NCI-H2107 treated with DMSO at 0.1 percent for 48 hours (cell line): ENCODE measurements at regions not wholly inside any gene's neighbourhood (a gene's known extent, or its start where the extent isn't known, plus 50 kb on each side); places are given as distances from the start of the nearest gene placed in this dataset.
"Not testable (repeated sequence)": the region's sequence is repeated elsewhere in the genome, so short reads cannot be mapped to it uniquely, and the experiment has no call there.

Source experiments
- DNase-seq: peaks from one replicate; lab custom pipeline; 2025; ENCODE audit not compliant: unreplicated experiment; lab: John Stamatoyannopoulos, UW

DNA sequence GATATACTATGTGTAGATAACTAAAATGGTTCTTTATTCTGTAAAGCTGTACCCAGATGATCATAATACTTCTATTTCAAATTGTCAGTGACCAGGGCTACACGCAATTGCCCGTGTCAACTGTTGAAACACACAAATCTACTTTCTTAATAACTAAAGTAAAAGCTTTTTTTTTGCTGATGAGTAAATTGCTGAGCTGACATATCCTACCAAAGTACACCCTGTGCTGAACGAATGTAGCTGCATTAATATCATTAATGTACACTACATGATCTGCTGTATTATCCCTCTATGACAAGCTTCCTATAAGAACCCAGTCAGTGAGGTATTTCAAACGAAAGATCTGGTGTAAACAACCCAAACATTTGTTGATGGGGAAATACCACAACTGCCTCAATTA is 827.2 kb upstream of the ATXN8OS start:
- DNase-seq, result no peak

GRCh38 chr13:69279213-69279612 is 828.4 kb upstream of the ATXN8OS start:
- no peak for DNase-seq

DNA sequence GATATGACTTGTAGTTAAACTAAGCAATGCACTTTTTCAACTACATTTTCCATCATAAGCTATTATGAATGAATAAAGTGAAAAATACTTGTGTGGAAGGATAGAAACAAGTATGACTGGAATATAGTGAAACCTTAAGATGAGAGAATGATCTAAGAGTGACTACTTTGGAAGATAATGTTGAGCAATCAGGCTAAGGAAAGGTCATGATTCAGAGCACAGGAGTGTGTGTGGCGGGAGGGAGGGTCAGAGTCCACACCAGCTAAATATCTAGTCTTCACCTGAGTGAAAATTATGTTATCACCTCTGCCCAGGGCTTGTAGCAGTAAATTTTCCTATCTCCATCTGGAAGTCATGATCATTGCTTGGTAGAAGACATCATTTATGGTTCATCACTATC is 833.4 kb upstream of the ATXN8OS start:
- no peak for DNase-seq

DNA sequence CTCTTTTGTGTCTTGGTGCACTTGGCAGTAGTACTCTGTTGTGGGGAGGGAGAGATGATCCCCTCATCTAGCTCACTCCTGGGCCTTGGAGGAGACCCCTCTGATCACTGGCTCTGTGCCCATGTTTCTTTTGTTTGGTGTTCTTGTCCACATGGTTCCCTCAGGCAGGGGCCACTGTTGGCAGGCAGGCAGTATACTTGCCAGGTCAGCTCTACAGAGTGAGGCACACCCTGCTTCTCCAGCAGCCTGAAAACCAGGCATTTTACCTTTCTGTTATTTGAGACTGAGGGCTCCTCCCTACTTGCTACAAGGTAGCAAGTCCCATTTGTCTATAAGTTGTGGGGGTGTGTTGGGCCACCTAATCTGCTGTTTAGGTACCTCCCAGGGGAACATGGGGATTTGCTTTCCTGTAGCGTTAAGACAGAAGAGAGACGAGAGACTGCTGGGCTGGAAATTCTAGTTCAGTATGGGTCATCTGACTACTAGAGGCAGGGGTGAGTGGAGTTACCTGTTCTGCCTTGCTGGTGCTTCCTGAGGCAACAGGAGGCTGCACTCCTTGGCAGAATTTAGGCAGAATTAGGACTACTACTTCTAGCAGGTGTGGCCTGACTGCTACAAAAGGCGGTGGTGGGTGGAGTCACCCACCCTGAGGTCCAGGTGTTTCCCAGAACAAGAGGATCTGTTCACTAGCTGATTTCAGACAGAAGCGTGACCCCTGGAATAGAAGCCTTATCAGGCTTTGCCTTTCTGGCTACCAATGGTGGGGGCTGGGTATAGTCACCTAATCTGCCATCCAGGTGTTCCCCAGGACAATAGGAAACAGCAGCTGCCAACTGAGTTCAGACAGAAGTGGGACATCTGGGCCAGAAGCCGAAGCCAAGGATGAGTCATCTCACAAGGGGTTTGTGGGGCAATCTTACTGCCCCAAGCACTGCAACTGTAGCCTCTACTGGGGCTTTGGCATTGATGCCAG is 843.0 kb upstream of the ATXN8OS start:
- peak; percentile 34 for DNase-seq

- peak; percentile 18 for DNase-seq
Measured at GRCh38 chr13:69243366-69243765, 864.3 kb upstream of the ATXN8OS start.

DNA sequence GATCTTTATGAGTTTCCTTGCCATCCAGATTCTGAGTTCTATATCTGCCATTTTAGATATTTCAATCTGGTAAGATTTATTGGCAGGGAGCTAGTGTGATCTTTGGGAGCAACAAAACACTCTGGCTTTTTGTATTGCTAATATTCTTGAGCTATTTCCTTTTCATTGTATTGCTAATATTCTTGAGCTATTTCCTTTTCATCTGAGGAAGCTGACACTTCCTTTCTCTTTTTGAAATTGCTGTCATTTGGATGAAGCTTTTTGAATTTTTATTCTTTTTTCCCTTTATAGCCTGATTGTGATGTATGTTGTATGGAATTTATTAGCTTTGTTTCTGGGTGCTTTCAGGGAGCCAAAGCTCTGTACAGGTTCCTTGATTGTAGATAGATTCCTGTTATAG is 873.5 kb upstream of the ATXN8OS start:
- DNase-seq, result no peak

- no peak for DNase-seq
Measured at GRCh38 chr13:69226427-69226826, 881.2 kb upstream of the ATXN8OS start.

DNA sequence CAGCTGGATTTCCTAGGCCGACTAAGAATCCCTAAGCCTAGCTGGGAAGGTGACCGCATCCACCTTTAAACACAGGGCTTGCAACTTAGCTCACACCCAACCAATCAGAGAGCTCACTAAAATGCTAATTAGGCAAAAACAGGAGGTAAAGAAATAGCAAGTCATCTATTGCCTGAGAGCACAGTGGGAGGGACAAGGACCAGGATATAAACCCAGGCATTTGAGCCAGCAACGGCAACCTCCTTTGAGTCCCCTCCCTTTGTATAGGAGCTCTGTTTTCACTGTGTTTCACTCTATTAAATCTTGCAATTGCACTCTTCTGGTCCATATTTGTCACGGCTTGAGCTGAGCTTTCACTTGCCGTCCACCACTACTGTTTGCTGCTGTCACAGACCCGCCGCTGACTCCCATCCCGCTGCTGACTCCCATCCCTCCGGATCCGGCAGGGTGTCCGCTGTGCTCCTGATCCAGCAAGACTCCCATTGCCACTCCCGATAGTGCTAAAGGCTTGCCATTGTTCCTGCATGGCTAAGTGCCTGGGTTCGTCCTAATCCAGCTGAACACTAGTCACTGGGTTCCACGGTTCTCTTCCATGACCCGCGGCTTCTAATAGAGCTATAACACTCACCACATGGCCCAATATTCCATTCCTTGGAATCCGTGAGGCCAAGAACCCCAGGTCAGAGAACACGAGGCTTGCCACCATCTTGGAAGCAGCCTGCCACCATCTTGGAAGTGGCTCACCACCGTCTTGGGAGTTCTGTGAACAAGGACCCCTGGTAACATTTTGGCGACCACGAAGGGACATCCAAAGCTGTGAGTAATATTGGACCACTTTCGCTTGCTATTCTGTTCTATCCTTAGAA is 885.8 kb upstream of the ATXN8OS start:
- not testable (repeated sequence) for DNase-seq

DNA sequence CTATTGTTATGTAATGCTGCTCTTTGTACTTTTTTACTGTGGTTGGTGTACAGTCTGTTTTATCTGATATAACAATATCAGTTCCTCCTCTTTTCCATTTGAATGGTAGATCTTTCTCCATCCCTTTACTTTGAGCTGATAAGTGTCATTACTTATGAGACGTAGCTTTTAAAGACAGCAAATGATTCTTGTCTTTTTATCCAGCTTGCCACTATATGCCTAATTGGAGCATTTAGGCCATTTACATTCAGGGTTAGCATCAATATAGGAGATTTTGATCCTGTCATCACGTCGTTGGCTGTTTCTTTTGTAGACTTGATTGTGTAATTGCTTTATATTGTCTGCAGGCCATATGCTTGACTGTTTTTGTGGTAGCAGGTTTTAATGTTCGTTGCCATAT is 894.2 kb upstream of the ATXN8OS start:
- DNase-seq, result peak; percentile 16

DNA sequence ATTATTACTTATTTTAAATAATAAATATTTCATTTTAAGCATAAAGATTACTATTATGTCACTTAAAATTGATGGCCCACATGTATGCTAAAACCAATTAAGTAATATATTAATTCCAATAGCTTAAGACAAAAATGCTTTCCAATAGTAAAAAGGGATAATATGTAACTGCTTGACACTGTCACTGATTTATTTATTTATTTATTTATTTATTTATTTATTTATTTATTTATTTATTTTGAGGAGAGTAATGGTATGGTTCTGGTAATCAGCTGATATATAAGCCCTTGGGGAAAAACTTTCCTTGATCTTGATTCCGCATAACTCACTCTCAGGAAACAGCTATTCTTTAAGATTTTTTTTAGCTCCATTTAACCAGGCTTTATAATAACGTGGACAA is 903.0 kb upstream of the ATXN8OS start:
- no peak for DNase-seq

- no peak for DNase-seq
Measured at GRCh38 chr13:69202996-69203395, 904.6 kb upstream of the ATXN8OS start.

DNA sequence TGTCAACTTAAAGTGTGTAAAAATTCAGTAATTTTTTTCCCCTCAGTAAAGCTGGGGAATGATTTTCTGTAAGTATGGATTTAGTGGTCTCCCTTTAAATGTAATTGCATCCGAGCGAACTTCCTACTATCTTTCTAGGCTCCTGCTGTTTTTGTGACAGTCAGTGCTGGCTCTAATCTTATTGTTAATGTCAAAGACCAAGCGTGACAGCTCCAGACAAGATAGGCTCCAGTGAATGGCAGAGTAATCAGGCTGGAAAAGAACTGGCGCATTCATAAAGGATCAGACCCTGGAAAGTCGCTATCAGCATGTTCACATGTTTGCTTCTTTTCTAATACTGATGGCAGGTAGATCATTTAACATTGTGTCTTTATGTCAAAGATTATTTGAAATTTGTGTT is 908.0 kb upstream of the ATXN8OS start:
- no peak for DNase-seq

GRCh38 chr13:69198706-69199105 is 908.9 kb upstream of the ATXN8OS start:
- DNase-seq, result no peak

- DNase-seq, result no peak
Measured at GRCh38 chr13:69194130-69194529, 913.5 kb upstream of the ATXN8OS start.

- DNase-seq, result no peak
Measured at GRCh38 chr13:69180034-69180433, 927.6 kb upstream of the ATXN8OS start.

DNA sequence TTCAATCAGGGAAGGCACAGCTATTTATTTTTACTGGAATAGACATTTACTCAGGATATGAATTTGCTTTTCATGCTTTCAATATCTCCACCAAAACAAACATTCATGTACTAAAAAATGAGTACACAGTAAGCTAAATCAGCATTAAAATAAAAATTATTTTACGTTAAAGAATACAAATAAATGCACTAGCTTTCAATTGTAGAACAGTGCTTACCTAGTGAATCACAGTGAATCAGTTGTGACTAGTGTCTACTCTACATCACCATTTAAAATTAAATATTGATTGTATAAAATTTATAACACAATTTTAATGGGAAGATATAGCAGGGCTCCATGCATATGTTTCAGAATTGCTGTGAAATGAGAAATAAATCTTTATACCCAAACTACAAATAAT is 929.6 kb upstream of the ATXN8OS start:
- DNase-seq, result no peak

DNA sequence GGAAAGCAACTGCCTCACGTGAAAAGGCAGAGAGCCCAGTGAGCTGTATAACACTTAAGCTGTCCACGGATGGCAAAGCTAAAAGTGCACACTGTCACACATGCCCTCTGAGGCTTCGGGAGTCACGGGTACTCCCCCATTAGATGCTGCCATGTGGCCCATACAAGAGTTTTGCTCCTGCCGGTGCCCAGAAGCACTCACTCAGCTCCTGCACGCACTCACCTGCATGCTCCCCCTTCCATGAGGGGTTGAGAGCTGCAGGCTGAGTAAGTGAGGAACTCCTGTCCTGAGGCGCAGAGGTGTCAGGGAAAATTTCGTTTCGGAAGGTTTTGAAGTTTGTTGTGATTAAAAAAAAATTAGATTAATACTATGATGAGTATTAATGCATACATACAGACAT is 939.2 kb upstream of the ATXN8OS start:
- DNase-seq, result no peak

DNA sequence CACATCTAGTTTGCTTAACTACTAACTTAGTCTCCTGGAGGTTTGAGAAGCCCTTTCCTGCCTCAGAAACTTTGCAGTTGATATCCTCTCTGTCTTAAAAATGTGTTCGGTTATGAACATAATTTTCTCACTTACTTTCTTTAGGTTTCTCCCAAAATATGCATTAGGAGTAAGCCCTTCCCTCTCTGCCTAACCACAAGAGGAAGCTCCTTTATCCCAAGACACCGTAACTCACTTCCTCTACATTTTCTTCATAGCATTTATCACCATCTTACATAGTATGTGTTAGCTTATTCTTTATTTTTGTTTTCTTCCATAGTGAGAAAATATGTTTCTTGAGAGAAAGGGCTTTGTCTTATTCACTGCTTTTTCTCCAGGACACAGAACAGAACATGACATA is 952.5 kb upstream of the ATXN8OS start:
- no peak for DNase-seq

- DNase-seq, result no peak
Measured at GRCh38 chr13:69142101-69142500, 965.5 kb upstream of the ATXN8OS start.

DNA sequence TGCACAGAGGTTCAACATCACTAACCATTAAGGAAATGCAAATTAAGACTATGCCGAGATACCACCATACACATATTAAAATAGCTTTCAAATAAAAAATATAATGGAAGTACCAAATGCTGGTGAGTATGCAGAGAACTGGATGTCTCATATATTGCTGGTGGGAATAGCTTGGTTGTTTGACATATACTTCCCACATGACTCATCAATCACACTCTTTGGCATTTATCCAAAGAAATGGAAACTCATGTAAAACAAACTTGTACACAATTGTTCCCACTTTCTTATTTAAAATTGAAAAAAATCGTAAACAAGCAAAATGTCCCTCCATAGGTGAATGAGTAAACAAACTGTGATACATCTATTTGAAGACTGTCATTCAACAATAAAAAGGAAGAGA is 982.6 kb upstream of the ATXN8OS start:
- no peak for DNase-seq

GRCh38 chr13:69109891-69110525 is 997.6 kb upstream of the ATXN8OS start:
- DNase-seq, result no peak
